Transverse colon (tissue), 4 donors: ENCODE measurements at regions not wholly inside any gene's neighbourhood (a gene's known extent, or its start where the extent isn't known, plus 50 kb on each side); places are given as distances from the start of the nearest gene placed in this dataset.

Source experiments
- EP300 ChIP-seq: sonication (generic); formaldehyde crosslinking; IDR thresholded peaks from one replicate; pipeline ENCODE4 v1.6.1; 2017; ENCODE audit warnings: antibody characterized with exemption, low read depth
- POLR2AphosphoS5 ChIP-seq, 3 donors: sonication (generic); formaldehyde crosslinking; IDR thresholded peaks; one replicate each; pipeline ENCODE4 v1.6.1; 2016; ENCODE audit warnings: antibody characterized with exemption in 3 of 3
- TF ChIP-seq, protein P1 (sequence below), 5 experiments: fragments of 200-600 bp in 3 of 5; fragments of 450-650 bp in 2 of 5; sonication (generic) in 3 of 5; IDR thresholded peaks; 1 replicate in 2 of 5; 2 replicates in 3 of 5; pipeline ENCODE4 v1.5.1; 2016 to 2017; ENCODE audit warnings: antibody characterized with exemption in 5 of 5, inconsistent platforms in 3 of 5, mild to moderate bottlenecking in 2 of 5, moderate library complexity in 1 of 5

DNA sequence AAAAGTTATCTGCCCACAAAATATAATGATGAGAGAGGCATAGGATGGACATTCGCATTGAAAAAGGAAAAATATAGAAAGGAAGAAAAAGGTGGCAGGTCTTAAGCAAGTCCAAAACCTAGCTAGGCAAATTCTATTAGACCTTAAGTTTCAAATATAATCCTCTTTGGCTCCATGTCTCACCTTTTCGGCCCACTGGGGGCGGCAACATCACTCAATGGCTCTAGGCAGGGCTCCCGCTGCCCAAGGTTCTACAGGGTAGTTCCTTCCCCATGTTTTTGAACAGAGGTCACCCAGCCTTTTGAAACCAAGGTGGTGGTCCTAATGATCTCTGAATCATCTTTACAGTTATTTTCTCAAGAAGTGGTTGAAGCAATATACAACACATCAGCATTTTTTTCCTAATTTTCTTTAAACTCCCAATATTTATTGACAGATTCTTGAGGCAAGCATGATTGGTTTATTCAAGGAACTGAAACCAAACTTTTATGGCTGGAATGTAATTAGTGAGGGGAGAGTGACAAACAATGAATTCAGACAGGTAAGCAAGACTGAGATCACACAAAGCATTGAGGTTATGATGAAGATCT lies 309.4 kb downstream of the ANTXR2 start:
- TF ChIP-seq, protein P1, sequence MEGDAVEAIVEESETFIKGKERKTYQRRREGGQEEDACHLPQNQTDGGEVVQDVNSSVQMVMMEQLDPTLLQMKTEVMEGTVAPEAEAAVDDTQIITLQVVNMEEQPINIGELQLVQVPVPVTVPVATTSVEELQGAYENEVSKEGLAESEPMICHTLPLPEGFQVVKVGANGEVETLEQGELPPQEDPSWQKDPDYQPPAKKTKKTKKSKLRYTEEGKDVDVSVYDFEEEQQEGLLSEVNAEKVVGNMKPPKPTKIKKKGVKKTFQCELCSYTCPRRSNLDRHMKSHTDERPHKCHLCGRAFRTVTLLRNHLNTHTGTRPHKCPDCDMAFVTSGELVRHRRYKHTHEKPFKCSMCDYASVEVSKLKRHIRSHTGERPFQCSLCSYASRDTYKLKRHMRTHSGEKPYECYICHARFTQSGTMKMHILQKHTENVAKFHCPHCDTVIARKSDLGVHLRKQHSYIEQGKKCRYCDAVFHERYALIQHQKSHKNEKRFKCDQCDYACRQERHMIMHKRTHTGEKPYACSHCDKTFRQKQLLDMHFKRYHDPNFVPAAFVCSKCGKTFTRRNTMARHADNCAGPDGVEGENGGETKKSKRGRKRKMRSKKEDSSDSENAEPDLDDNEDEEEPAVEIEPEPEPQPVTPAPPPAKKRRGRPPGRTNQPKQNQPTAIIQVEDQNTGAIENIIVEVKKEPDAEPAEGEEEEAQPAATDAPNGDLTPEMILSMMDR (IDR thresholded peaks at IDR 0.05) = no peak
- TF ChIP-seq EP300 (no peak), POLR2AphosphoS5 (IDR thresholded peaks at IDR 0.05) (no peak)
